ENCODE measurements at regions not wholly inside any gene's neighbourhood (a gene's known extent, or its start where the extent isn't known, plus 50 kb on each side); places are given as distances from the start of the nearest gene placed in this dataset.
A peak's percentile ranks its signal among the peaks of the same experiment; 100 is the strongest.

DNA sequence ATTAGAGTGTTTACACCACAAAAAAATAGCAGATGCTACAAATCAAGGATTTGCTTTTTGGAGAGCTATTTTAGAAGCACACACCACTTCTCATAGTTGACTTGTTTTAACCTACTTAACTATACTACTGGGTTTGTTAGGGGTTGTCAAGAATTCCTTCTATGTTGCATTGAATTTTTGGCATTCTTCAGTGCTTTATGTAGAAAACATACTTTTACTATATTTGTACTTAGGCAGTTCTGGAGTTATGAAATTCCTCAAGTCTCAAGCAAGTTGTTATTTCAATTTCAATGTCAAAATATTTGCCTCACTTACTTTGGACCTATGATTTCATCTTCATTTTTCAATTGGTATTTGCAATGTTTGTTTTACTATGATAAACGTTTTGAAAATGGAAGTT is 449.6 kb downstream of the GLUD2 start:
- H3K79me2 ChIP-seq (ENCODE audit: insufficient read depth, low read length) = no peaks in the 10 kb centered on the region
- H3K4me3 ChIP-seq (ENCODE audit: low read depth in 1 of 2, low read length in 2 of 2) = no peak overlapping the region
- DNase-seq = no peak
- no peaks in the 10 kb centered on the region for H4K20me1 ChIP-seq (ENCODE audit: insufficient read depth, low read length)
- no peaks in the 10 kb centered on the region for H3K36me3 ChIP-seq (ENCODE audit: insufficient read depth, low read length)
- no peak overlapping the region for H3K9ac ChIP-seq (ENCODE audit: low read depth, low read length)
- H3K27ac ChIP-seq (ENCODE audit: low read length) = no peak overlapping the region
- no peak for TF ChIP-seq EZH2 (IDR thresholded peaks at IDR 0.05; ENCODE audit: borderline replicate concordance, low read depth, low read length, severe bottlenecking)
- TF ChIP-seq, protein P1, sequence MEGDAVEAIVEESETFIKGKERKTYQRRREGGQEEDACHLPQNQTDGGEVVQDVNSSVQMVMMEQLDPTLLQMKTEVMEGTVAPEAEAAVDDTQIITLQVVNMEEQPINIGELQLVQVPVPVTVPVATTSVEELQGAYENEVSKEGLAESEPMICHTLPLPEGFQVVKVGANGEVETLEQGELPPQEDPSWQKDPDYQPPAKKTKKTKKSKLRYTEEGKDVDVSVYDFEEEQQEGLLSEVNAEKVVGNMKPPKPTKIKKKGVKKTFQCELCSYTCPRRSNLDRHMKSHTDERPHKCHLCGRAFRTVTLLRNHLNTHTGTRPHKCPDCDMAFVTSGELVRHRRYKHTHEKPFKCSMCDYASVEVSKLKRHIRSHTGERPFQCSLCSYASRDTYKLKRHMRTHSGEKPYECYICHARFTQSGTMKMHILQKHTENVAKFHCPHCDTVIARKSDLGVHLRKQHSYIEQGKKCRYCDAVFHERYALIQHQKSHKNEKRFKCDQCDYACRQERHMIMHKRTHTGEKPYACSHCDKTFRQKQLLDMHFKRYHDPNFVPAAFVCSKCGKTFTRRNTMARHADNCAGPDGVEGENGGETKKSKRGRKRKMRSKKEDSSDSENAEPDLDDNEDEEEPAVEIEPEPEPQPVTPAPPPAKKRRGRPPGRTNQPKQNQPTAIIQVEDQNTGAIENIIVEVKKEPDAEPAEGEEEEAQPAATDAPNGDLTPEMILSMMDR (IDR thresholded peaks at IDR 0.05; ENCODE audit: borderline replicate concordance, extremely low read depth, low read length, poor library complexity, severe bottlenecking) = no peak
- H3K4me1 ChIP-seq (ENCODE audit: insufficient read depth, low read length) = no peaks in the 10 kb centered on the region
- H3K27me3 ChIP-seq (ENCODE audit: insufficient read depth, low read length, poor library complexity) = no peaks in the 10 kb centered on the region
- H3K9me3 ChIP-seq (ENCODE audit: insufficient read depth, low read length, severe bottlenecking) = no peaks in the 10 kb centered on the region
- H2AFZ ChIP-seq (ENCODE audit: low read depth, low read length) = 0 out of 2 replicates have a peak overlapping the region, but pooled peaks have one; percentile 5
- no peak overlapping the region for H3K4me2 ChIP-seq (ENCODE audit: insufficient read depth, low read length)
- ATAC-seq (ENCODE audit: insufficient read depth, low read depth) = no peak

GRCh38 chrX:121504153-121504552 is 456.7 kb downstream of the GLUD2 start:
- no peaks in the 10 kb centered on the region for H3K36me3 ChIP-seq (ENCODE audit: insufficient read depth, low read length)
- H3K4me1 ChIP-seq (ENCODE audit: insufficient read depth, low read length) = no peaks in the 10 kb centered on the region
- H3K27ac ChIP-seq (ENCODE audit: low read length) = no peak overlapping the region
- no peaks in the 10 kb centered on the region for H3K79me2 ChIP-seq (ENCODE audit: insufficient read depth, low read length)
- no peak for DNase-seq
- ATAC-seq (ENCODE audit: insufficient read depth, low read depth) = no peak
- no peaks in the 10 kb centered on the region for H3K27me3 ChIP-seq (ENCODE audit: insufficient read depth, low read length, poor library complexity)
- H3K9me3 ChIP-seq (ENCODE audit: insufficient read depth, low read length, severe bottlenecking) = no peaks in the 10 kb centered on the region
- no peak overlapping the region for H2AFZ ChIP-seq (ENCODE audit: low read depth, low read length)
- TF ChIP-seq, protein P1 (IDR thresholded peaks at IDR 0.05; ENCODE audit: borderline replicate concordance, extremely low read depth, low read length, poor library complexity, severe bottlenecking) = no peak
- no peak for TF ChIP-seq EZH2 (IDR thresholded peaks at IDR 0.05; ENCODE audit: borderline replicate concordance, low read depth, low read length, severe bottlenecking)
- no peak overlapping the region for H3K9ac ChIP-seq (ENCODE audit: low read depth, low read length)
- no peak overlapping the region for H3K4me3 ChIP-seq (ENCODE audit: low read depth in 1 of 2, low read length in 2 of 2)
- H3K4me2 ChIP-seq (ENCODE audit: insufficient read depth, low read length) = no peak overlapping the region
- no peaks in the 10 kb centered on the region for H4K20me1 ChIP-seq (ENCODE audit: insufficient read depth, low read length)

DNA sequence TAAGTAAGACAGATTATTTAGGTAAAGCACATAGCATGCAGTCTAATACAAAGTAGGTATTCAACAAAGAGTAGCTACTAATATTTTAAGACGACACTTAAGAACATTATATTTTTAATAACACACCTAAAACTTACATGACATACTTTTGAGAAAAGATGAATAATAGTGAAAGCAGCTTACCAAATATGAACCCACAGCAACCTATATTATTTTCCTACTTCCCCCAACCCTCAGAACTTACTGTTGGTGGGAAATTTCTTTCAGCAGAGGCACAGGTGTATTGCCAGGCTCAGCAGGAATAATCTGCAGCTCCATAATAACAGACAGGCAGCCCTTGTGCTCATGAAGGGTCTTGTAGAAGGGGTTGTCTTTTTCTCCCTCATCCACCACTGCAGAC is 498.9 kb downstream of the GLUD2 start:
- no peak for ATAC-seq (ENCODE audit: insufficient read depth, low read depth)
- TF ChIP-seq, protein P1 (IDR thresholded peaks at IDR 0.05; ENCODE audit: borderline replicate concordance, extremely low read depth, low read length, poor library complexity, severe bottlenecking) = no peak
- TF ChIP-seq EZH2 (IDR thresholded peaks at IDR 0.05; ENCODE audit: borderline replicate concordance, low read depth, low read length, severe bottlenecking) = no peak
- H3K4me2 ChIP-seq (ENCODE audit: insufficient read depth, low read length) = no peak overlapping the region
- H3K27me3 ChIP-seq (ENCODE audit: insufficient read depth, low read length, poor library complexity) = no peaks in the 10 kb centered on the region
- H4K20me1 ChIP-seq (ENCODE audit: insufficient read depth, low read length) = no peaks in the 10 kb centered on the region
- H3K9me3 ChIP-seq (ENCODE audit: insufficient read depth, low read length, severe bottlenecking) = no peaks in the 10 kb centered on the region
- no peak overlapping the region for H3K9ac ChIP-seq (ENCODE audit: low read depth, low read length)
- H2AFZ ChIP-seq (ENCODE audit: low read depth, low read length) = no peak overlapping the region
- H3K4me1 ChIP-seq (ENCODE audit: insufficient read depth, low read length) = no peaks in the 10 kb centered on the region
- no peaks in the 10 kb centered on the region for H3K79me2 ChIP-seq (ENCODE audit: insufficient read depth, low read length)
- H3K36me3 ChIP-seq (ENCODE audit: insufficient read depth, low read length) = no peaks in the 10 kb centered on the region
- no peak overlapping the region for H3K27ac ChIP-seq (ENCODE audit: low read length)
- DNase-seq = no peak
- H3K4me3 ChIP-seq (ENCODE audit: low read depth in 1 of 2, low read length in 2 of 2) = no peak overlapping the region

DNA sequence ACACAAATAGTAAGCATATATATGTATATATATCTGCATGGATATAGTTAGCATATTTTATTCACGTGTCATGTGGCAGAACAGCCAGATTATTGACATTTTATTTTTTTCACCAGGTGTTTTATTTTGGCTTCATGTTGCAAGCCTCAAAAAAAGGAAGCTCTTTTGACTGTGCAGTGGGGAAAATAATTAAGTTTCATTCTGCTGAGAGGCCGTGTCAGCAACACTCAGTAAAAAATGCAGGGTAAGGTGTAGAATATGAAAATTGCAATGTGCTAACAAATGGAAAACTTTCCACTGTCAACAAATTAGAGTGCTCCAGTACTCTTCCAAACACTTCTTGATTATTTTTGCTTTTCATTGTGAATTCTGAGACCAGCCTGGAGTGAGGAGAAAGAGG is 511.5 kb downstream of the GLUD2 start:
- TF ChIP-seq, protein P1 (IDR thresholded peaks at IDR 0.05; ENCODE audit: borderline replicate concordance, extremely low read depth, low read length, poor library complexity, severe bottlenecking) = no peak
- TF ChIP-seq EZH2 (IDR thresholded peaks at IDR 0.05; ENCODE audit: borderline replicate concordance, low read depth, low read length, severe bottlenecking) = no peak
- H2AFZ ChIP-seq (ENCODE audit: low read depth, low read length) = no peak overlapping the region; the same call in 1 of the 2 replicates

More for the DNA sequence above, 511.5 kb downstream of the GLUD2 start:
- Histone ChIP-seq H3K27me3 (ENCODE audit: insufficient read depth, low read length, poor library complexity) (no peaks in the 10 kb centered on the region), H3K4me2 (ENCODE audit: insufficient read depth, low read length) (no peak overlapping the region), H3K36me3 (ENCODE audit: insufficient read depth, low read length) (no peaks in the 10 kb centered on the region), H3K27ac (ENCODE audit: low read length) (no peak overlapping the region), H3K9ac (ENCODE audit: low read depth, low read length) (no peak overlapping the region), H3K4me3 (ENCODE audit: low read depth in 1 of 2, low read length in 2 of 2) (no peak overlapping the region), H3K79me2 (ENCODE audit: insufficient read depth, low read length) (no peaks in the 10 kb centered on the region), H3K9me3 (ENCODE audit: insufficient read depth, low read length, severe bottlenecking) (no peaks in the 10 kb centered on the region), H3K4me1 (ENCODE audit: insufficient read depth, low read length) (no peaks in the 10 kb centered on the region), H4K20me1 (ENCODE audit: insufficient read depth, low read length) (no peaks in the 10 kb centered on the region)
- DNase-seq (no peak), ATAC-seq (ENCODE audit: insufficient read depth, low read depth) (no peak)

Data from DND-41 (cell line).